IMR-90 (cell line): ENCODE measurements at regions not wholly inside any gene's neighbourhood (a gene's known extent, or its start where the extent isn't known, plus 50 kb on each side); places are given as distances from the start of the nearest gene placed in this dataset.

Experiments
- ATAC-seq: fragments of 200-7000 bp; cut with Tn5 transposase; 2 replicates; pipeline ENCODE4 v1.9.1; 2020; ENCODE audit warnings: low read depth, mild to moderate bottlenecking, moderate library complexity
- BruUV-seq: library from RNA; stranded (reverse); fragments of 400-500 nt; replicated peaks from 2 replicates; lab custom pipeline; 2021; lab: Mats Ljungman, UMichigan
- CTCF ChIA-PET: fragments of 300-600 bp; formaldehyde crosslinking; extraction: SDS; loops from one replicate; lab custom pipeline; 2021; ENCODE audit warnings: antibody characterized with exemption; lab: Yijun Ruan, JAX
- POLR2A ChIA-PET: fragments of 300-600 bp; sonication (Branson Sonifier 250); formaldehyde crosslinking; loops from one replicate; lab custom pipeline; 2022; ENCODE audit warnings: antibody characterized with exemption; ENCODE audit not compliant: unreplicated experiment; lab: Charles Lee
- DNase-seq: peaks from one replicate; pipeline ENCODE4 v3.0.0; 2013
- H2AFZ ChIP-seq: replicated peaks from 2 replicates; pipeline ENCODE3; 2013; ENCODE audit warnings: low read length, mild to moderate bottlenecking; ENCODE audit not compliant: poor library complexity
- H2AK5ac ChIP-seq: 2 replicates; pipeline ENCODE4 v1.6.1; 2013; ENCODE audit warnings: low read depth, low read length, inconsistent platforms
- H2AK9ac ChIP-seq: replicated peaks from 2 replicates; pipeline ENCODE3; 2013; ENCODE audit warnings: mild to moderate bottlenecking, low read depth, low read length, moderate library complexity; ENCODE audit not compliant: poor library complexity
- H2BK120ac ChIP-seq: 2 replicates; pipeline ENCODE4 v1.6.1; 2013; ENCODE audit warnings: low read depth, low read length, inconsistent platforms
- H2BK15ac ChIP-seq: 3 replicates; pipeline ENCODE4 v1.6.1; 2013; ENCODE audit warnings: low read depth, low read length, inconsistent platforms
- H2BK20ac ChIP-seq: 2 replicates; pipeline ENCODE4 v1.6.1; 2013; ENCODE audit warnings: low read depth, mild to moderate bottlenecking, inconsistent platforms, low read length, moderate library complexity
- H2BK5ac ChIP-seq: 2 replicates; pipeline ENCODE4 v1.6.1; 2013; ENCODE audit warnings: mild to moderate bottlenecking, low read depth, low read length, inconsistent platforms; ENCODE audit not compliant: poor library complexity, severe bottlenecking
- H3K14ac ChIP-seq: replicated peaks from 2 replicates; pipeline ENCODE4 v1.6.1; 2013; ENCODE audit warnings: low read depth, low read length, inconsistent platforms
- H3K18ac ChIP-seq: 2 replicates; pipeline ENCODE4 v1.6.1; 2013; ENCODE audit warnings: low read depth, low read length, control low read depth
- H3K23ac ChIP-seq: 2 replicates; pipeline ENCODE4 v1.6.1; 2013; ENCODE audit warnings: low read depth, low read length, inconsistent platforms
- H3K27ac ChIP-seq: 2 replicates; pipeline ENCODE4 v1.5.1; 2013; ENCODE audit warnings: mild to moderate bottlenecking, control low read depth, low read length; ENCODE audit not compliant: insufficient read depth
- H3K27me3 ChIP-seq: 2 replicates; pipeline ENCODE4 v1.6.1; 2013; ENCODE audit warnings: low read length; ENCODE audit not compliant: control insufficient read depth, insufficient read depth
- H3K36me3 ChIP-seq: 2 replicates; pipeline ENCODE4 v1.6.1; 2013; ENCODE audit warnings: low read length, mixed read lengths; ENCODE audit not compliant: control insufficient read depth, insufficient read depth
- H3K4ac ChIP-seq: 2 replicates; pipeline ENCODE4 v1.6.1; 2013; ENCODE audit warnings: low read depth, low read length, inconsistent platforms
- H3K4me1 ChIP-seq: 2 replicates; pipeline ENCODE4 v1.6.1; 2013; ENCODE audit warnings: low read length, mixed read lengths; ENCODE audit not compliant: control insufficient read depth, insufficient read depth
- H3K4me2 ChIP-seq: 2 replicates; pipeline ENCODE4 v1.6.1; 2013; ENCODE audit warnings: low read depth, mild to moderate bottlenecking, control low read depth, low read length, moderate library complexity
- H3K4me3 ChIP-seq: 2 replicates; pipeline ENCODE4 v1.5.1; 2013; ENCODE audit warnings: low read depth, mild to moderate bottlenecking, control low read depth, low read length, moderate library complexity; ENCODE audit not compliant: insufficient read depth
- H3K56ac ChIP-seq: 2 replicates; pipeline ENCODE4 v1.6.1; 2013; ENCODE audit warnings: low read length, inconsistent platforms; ENCODE audit not compliant: insufficient read depth; ENCODE audit errors: extremely low read depth
- H3K79me1 ChIP-seq, 2 experiments: 2 replicates each; pipeline ENCODE4 v1.6.1; 2013; ENCODE audit warnings: low read length in 2 of 2, inconsistent platforms in 1 of 2, low read depth in 1 of 2
- H3K9ac ChIP-seq: 2 replicates; pipeline ENCODE4 v1.6.1; 2013; ENCODE audit warnings: low read depth, low read length, control low read depth
- H3K9me1 ChIP-seq: 2 replicates; pipeline ENCODE4 v1.6.1; 2013; ENCODE audit warnings: low read length, inconsistent platforms; ENCODE audit not compliant: insufficient read depth
- H3K9me3 ChIP-seq: 2 replicates; pipeline ENCODE4 v1.6.1; 2013; ENCODE audit warnings: low read length; ENCODE audit not compliant: control insufficient read depth, insufficient read depth
- H4K20me1 ChIP-seq: 2 replicates; pipeline ENCODE4 v1.6.1; 2013; ENCODE audit warnings: low read length, inconsistent platforms; ENCODE audit not compliant: insufficient read depth
- H4K5ac ChIP-seq: 2 replicates; pipeline ENCODE4 v1.6.1; 2013; ENCODE audit warnings: mild to moderate bottlenecking, low read depth, low read length, control low read depth
- H4K8ac ChIP-seq, 2 experiments: 2 replicates each; pipeline ENCODE4 v1.6.1; 2013; ENCODE audit warnings: low read depth in 2 of 2, low read length in 2 of 2, control low read depth in 1 of 2, inconsistent platforms in 1 of 2
- H4K91ac ChIP-seq: 2 replicates; pipeline ENCODE4 v1.6.1; 2013; ENCODE audit warnings: low read depth, low read length, inconsistent platforms; ENCODE audit not compliant: insufficient read depth
- BHLHE40 ChIP-seq: fragments of 150-350 bp; IDR thresholded peaks from 2 replicates; pipeline ENCODE4 v1.6.1; 2016; ENCODE audit warnings: mild to moderate bottlenecking, low read depth, low read length
- CEBPB ChIP-seq: IDR thresholded peaks from 2 replicates; pipeline ENCODE4 v1.6.1; 2012; ENCODE audit warnings: low read depth, low read length, improper control_type of control experiment
- FOS ChIP-seq: fragments of 150-350 bp; IDR thresholded peaks from 2 replicates; pipeline ENCODE4 v1.6.1; 2016; ENCODE audit warnings: low read depth, low read length
- MAFK ChIP-seq: IDR thresholded peaks from 2 replicates; pipeline ENCODE4 v1.6.1; 2012; ENCODE audit warnings: low read depth, low read length, improper control_type of control experiment
- MAZ ChIP-seq: IDR thresholded peaks from 2 replicates; pipeline ENCODE4 v1.6.1; 2012; ENCODE audit warnings: low read depth, mild to moderate bottlenecking, low read length, improper control_type of control experiment, moderate library complexity, borderline replicate concordance
- WGBS, 2 experiments: methylation state at CpG; one replicate each; pipeline versions ENCODE4 v1.1.5 to v1.1.7; 2013; ENCODE audit warnings: missing lambda C conversion rate in 2 of 2; ENCODE audit not compliant: insufficient read length in 1 of 2; ENCODE audit errors: extremely low coverage in 2 of 2; 5-methylcytosine and 5-hydroxymethylcytosine counted together
- dilution Hi-C: fragments of 300-500 bp; cut with HindIII; formaldehyde crosslinking; loops from one replicate; pipeline ENCODE4 v1.14.3; 2018; ENCODE audit warnings: low sequenced_read_pairs; ENCODE audit not compliant: unreplicated experiment
- in situ Hi-C: fragments of 300-500 bp; cut with MboI; formaldehyde crosslinking; loops from 3 replicates; pipeline ENCODE4 v1.14.3; 2019; ENCODE audit warnings: low sequenced_read_pairs, inconsistent platforms, mixed read lengths
- intact Hi-C: fragments of 100-400 bp; cut with micrococcal nuclease; formaldehyde crosslinking; loops from 2 replicates; pipeline ENCODE4 v1.10.0; 2022
- TF ChIP-seq, protein P1 (sequence below): fragments of 150-350 bp; IDR thresholded peaks from 2 replicates; pipeline ENCODE4 v1.6.1; 2017; ENCODE audit warnings: mild to moderate bottlenecking, antibody characterized with exemption, low read length, low read depth

DNA sequence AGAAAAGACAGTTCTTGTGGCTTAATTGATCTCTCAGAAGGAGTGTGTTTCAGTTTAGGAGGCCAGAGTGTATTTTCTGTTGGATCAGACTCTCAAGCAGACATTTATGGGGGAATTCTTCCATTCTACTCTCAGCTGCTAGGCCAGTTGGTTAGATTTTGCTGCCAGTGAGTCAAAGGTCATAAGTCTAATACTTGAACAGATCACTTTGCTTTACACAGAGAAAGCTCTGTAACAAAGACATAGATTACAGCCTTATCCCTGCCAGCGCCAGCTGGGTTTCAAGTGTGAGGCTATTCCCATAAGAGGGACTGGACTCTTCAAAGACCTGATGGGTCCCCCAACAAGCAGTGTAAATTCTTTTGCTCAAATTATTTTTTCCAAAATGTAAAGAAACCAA, 145.6 kb upstream of the SEMA3C start:
- Histone ChIP-seq H3K9me3 (no peaks in the 10 kb centered on the region), H3K36me3 (no peaks in the 10 kb centered on the region), H2BK120ac (no peak overlapping the region), H4K8ac (no peak overlapping the region), H3K27ac (no peak overlapping the region), H3K4me1 (no peaks in the 10 kb centered on the region), H4K20me1 (no peaks in the 10 kb centered on the region), H3K79me1 (no peaks in the 10 kb centered on the region), H3K9me1 (no peaks in the 10 kb centered on the region), H3K14ac (no peak overlapping the region), H2BK15ac (no peak overlapping the region), H3K4me3 (no peak overlapping the region), H2AFZ (no peak overlapping the region), H4K5ac (no peak overlapping the region; the same call in 1 of the 2 replicates), H3K9ac (no peak overlapping the region), H3K4me2 (no peak overlapping the region), H2BK20ac (no peak overlapping the region), H3K4ac (no peak overlapping the region), H3K23ac (no peak overlapping the region), H3K27me3 (no peaks in the 10 kb centered on the region), H3K56ac (no peak overlapping the region), H2BK5ac (no peak overlapping the region), H3K18ac (peak overlapping the region; percentile 36; the same call in 1 of the 2 replicates), H4K91ac (no peak overlapping the region), H2AK9ac (no peak overlapping the region), H2AK5ac (no peak overlapping the region)
- intact Hi-C loops (no loop called here), dilution Hi-C loops (no loop called here), in situ Hi-C loops (no loop called here)
- no TSS peak for BruUV-seq
- ChIA-PET CTCF (no interaction called here), POLR2A (no interaction called here)
- no CpG with 5 or more reads among the region's 1 CpG for WGBS, 2 experiments
- ATAC-seq = 0 out of 2 replicates have a peak, but pooled peaks have one; percentile 32
- peak; percentile 36 for DNase-seq
- TF ChIP-seq CEBPB (no peak), MAFK (no peak), BHLHE40 (no peak), MAZ (no peak), FOS (no peak)
- TF ChIP-seq, protein P1, sequence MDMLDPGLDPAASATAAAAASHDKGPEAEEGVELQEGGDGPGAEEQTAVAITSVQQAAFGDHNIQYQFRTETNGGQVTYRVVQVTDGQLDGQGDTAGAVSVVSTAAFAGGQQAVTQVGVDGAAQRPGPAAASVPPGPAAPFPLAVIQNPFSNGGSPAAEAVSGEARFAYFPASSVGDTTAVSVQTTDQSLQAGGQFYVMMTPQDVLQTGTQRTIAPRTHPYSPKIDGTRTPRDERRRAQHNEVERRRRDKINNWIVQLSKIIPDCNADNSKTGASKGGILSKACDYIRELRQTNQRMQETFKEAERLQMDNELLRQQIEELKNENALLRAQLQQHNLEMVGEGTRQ = no peak
